MM.1S (cell line): ENCODE measurements at regions not wholly inside any gene's neighbourhood (a gene's known extent, or its start where the extent isn't known, plus 50 kb on each side); places are given as distances from the start of the nearest gene placed in this dataset.

Source experiments
- EZH2 ChIP-seq: fragments of 300-600 bp; sonication (generic); optimal IDR thresholded peaks from 2 replicates; pipeline ENCODE3; 2017; ENCODE audit warnings: low read depth, mild to moderate bottlenecking, antibody characterized with exemption, low read length, mixed read lengths
- EZH2phosphoT487 ChIP-seq: fragments of 300-600 bp; sonication (generic); IDR thresholded peaks from 2 replicates; pipeline ENCODE4 v1.6.1; 2018; ENCODE audit warnings: antibody characterized with exemption, low read length
- TF ChIP-seq, protein P1 (sequence below): fragments of 300-600 bp; sonication (generic); IDR thresholded peaks from 2 replicates; pipeline ENCODE4 v1.5.1; 2016; ENCODE audit warnings: antibody characterized with exemption, low read length, mixed read lengths

DNA sequence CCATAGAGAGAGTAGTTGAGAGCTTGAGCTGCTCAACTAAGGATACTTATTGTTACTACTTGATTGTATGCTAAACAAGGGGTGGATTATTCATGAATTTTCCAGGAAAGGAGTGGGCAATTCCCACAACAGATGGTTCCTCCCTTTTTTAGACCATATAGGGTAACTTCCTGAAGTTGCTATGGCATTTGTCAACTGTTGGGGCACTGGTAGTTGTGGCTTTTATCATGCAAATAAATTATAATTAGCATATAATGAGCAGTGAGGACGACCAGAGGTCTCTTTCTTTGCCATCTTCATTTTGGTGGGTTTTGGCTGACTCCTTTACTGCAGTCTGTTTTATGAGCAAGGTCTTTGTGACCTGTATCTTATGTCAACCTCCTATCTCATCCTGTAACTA lies 1403.5 kb upstream of the PABPC4L start:
- TF ChIP-seq, protein P1, sequence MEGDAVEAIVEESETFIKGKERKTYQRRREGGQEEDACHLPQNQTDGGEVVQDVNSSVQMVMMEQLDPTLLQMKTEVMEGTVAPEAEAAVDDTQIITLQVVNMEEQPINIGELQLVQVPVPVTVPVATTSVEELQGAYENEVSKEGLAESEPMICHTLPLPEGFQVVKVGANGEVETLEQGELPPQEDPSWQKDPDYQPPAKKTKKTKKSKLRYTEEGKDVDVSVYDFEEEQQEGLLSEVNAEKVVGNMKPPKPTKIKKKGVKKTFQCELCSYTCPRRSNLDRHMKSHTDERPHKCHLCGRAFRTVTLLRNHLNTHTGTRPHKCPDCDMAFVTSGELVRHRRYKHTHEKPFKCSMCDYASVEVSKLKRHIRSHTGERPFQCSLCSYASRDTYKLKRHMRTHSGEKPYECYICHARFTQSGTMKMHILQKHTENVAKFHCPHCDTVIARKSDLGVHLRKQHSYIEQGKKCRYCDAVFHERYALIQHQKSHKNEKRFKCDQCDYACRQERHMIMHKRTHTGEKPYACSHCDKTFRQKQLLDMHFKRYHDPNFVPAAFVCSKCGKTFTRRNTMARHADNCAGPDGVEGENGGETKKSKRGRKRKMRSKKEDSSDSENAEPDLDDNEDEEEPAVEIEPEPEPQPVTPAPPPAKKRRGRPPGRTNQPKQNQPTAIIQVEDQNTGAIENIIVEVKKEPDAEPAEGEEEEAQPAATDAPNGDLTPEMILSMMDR: no peak
- TF ChIP-seq EZH2: no peak
- TF ChIP-seq EZH2phosphoT487: no peak
